Pons (tissue), 1 donor: ENCODE measurements at regions not wholly inside any gene's neighbourhood (a gene's known extent, or its start where the extent isn't known, plus 50 kb on each side); places are given as distances from the start of the nearest gene placed in this dataset.
"Not testable (repeated sequence)": the region's sequence is repeated elsewhere in the genome, so short reads cannot be mapped to it uniquely, and the experiment has no call there.

ENCODE experiments used
- DNase-seq: peaks from one replicate; pipeline ENCODE4 v3.0.0-alpha.2; 2016; ENCODE audit warnings: low spot score

GRCh38 chr5:128735656-128736055 lies 197.6 kb upstream of the FBN2 start:
- not testable (repeated sequence) for DNase-seq

- DNase-seq, result peak; percentile 92
Measured at GRCh38 chr5:128736553-128736952, 198.5 kb upstream of the FBN2 start.

GRCh38 chr5:128749136-128749898 lies 211.3 kb upstream of the FBN2 start:
- no peak for DNase-seq

- no peak for DNase-seq
Measured at GRCh38 chr5:128750155-128750554, 212.1 kb upstream of the FBN2 start.

GRCh38 chr5:128757196-128757959 lies 207.9 kb upstream of the SLC27A6 start:
- no peak for DNase-seq

GRCh38 chr5:128762661-128763306 lies 202.5 kb upstream of the SLC27A6 start:
- DNase-seq, result no peak

GRCh38 chr5:128763321-128763720 lies 202.0 kb upstream of the SLC27A6 start:
- DNase-seq, result no peak

GRCh38 chr5:128764601-128765310 lies 200.5 kb upstream of the SLC27A6 start:
- no peak for DNase-seq

GRCh38 chr5:128765448-128766061 lies 199.7 kb upstream of the SLC27A6 start:
- no peak for DNase-seq

GRCh38 chr5:128766406-128766805 lies 198.9 kb upstream of the SLC27A6 start:
- DNase-seq, result no peak

- no peak for DNase-seq
Measured at GRCh38 chr5:128770907-128771306, 194.4 kb upstream of the SLC27A6 start.

GRCh38 chr5:128772356-128772755 lies 192.9 kb upstream of the SLC27A6 start:
- no peak for DNase-seq

GRCh38 chr5:128773378-128773777 lies 191.9 kb upstream of the SLC27A6 start:
- no peak for DNase-seq

- DNase-seq, result no peak
Measured at GRCh38 chr5:128774605-128775004, 190.7 kb upstream of the SLC27A6 start.

- DNase-seq, result no peak
Measured at GRCh38 chr5:128775558-128775957, 189.7 kb upstream of the SLC27A6 start.

GRCh38 chr5:128777052-128777451 lies 188.2 kb upstream of the SLC27A6 start:
- DNase-seq, result no peak

GRCh38 chr5:128778474-128778873 lies 186.8 kb upstream of the SLC27A6 start:
- DNase-seq, result no peak

GRCh38 chr5:128782446-128782845 lies 182.8 kb upstream of the SLC27A6 start:
- peak; percentile 84 for DNase-seq

GRCh38 chr5:128784726-128785125 lies 180.6 kb upstream of the SLC27A6 start:
- no peak for DNase-seq

- no peak for DNase-seq
Measured at GRCh38 chr5:128791312-128791711, 174.0 kb upstream of the SLC27A6 start.

- no peak for DNase-seq
Measured at GRCh38 chr5:128796506-128796905, 168.8 kb upstream of the SLC27A6 start.

- DNase-seq, result no peak
Measured at GRCh38 chr5:128798871-128799270, 166.4 kb upstream of the SLC27A6 start.
